ENCODE measurements at regions not wholly inside any gene's neighbourhood (a gene's known extent, or its start where the extent isn't known, plus 50 kb on each side); places are given as distances from the start of the nearest gene placed in this dataset.

- no peaks in the 10 kb centered on the region for H3K9me3 Mint-ChIP-seq
These were observed 516.7 kb downstream of the PLPP3 start for GRCh38 chr1:56062625-56063024.

More at GRCh38 chr1:56062625-56063024, 516.7 kb downstream of the PLPP3 start:
- no peak for TF ChIP-seq CTCF (conservative IDR thresholded peaks at IDR 0.05)
- H4K5ac ChIP-seq (ENCODE audit: insufficient read length, low read depth, low read length), result no peak overlapping the region
- H3K23me2 ChIP-seq (ENCODE audit: insufficient read length, low read depth, low read length, poor library complexity, severe bottlenecking), result no peaks in the 10 kb centered on the region
- H2BK5ac ChIP-seq (ENCODE audit: insufficient read length, low read length), result no peak overlapping the region
- H3K9me3 ChIP-seq (ENCODE audit: control insufficient read depth, low read depth, low read length), result no peaks in the 10 kb centered on the region
- no peak overlapping the region; a peak in 1 of 7 replicates for H3K27ac Mint-ChIP-seq
- no peak overlapping the region for H3K14ac ChIP-seq (ENCODE audit: insufficient read depth, low read length)
- no peak overlapping the region for H3K4me2 ChIP-seq (ENCODE audit: insufficient read depth, insufficient read length, low read length)
- no peak overlapping the region for H3T11ph ChIP-seq (ENCODE audit: low read length)
- peaks cover 2% of the 10 kb centered on the region; the same call in 1 of the 2 replicates for H3K4me1 ChIP-seq (ENCODE audit: insufficient read depth, low read length)
- H3K4me3 Mint-ChIP-seq, result no peak overlapping the region
- H4K20me1 ChIP-seq (ENCODE audit: control insufficient read depth, insufficient read depth, insufficient read length), result no peaks in the 10 kb centered on the region
- H3K23ac ChIP-seq (ENCODE audit: insufficient read length, low read depth, low read length), result no peak overlapping the region
- H3K79me2 ChIP-seq (ENCODE audit: insufficient read depth, low read length), result no peaks in the 10 kb centered on the region
- H3K27me3 ChIP-seq (ENCODE audit: insufficient read depth, low read length), result no peaks in the 10 kb centered on the region
- H4K8ac ChIP-seq (replicated peaks; ENCODE audit: insufficient read length, low read depth, low read length), result no peak overlapping the region
- no peak overlapping the region for H2BK15ac ChIP-seq (ENCODE audit: low read depth, low read length)
- H2BK120ac ChIP-seq (ENCODE audit: low read depth, low read length, poor library complexity, severe bottlenecking), result no peak overlapping the region
- H2BK20ac ChIP-seq (ENCODE audit: low read depth, low read length, poor library complexity, severe bottlenecking), result no peak overlapping the region
- no peaks in the 10 kb centered on the region for H3K27me3 Mint-ChIP-seq (ENCODE audit: low read depth)
- H2BK12ac ChIP-seq (ENCODE audit: insufficient read length, low read depth, low read length), result no peak overlapping the region
- H3K18ac ChIP-seq (ENCODE audit: insufficient read length, low read depth, low read length), result no peak overlapping the region
- no peak overlapping the region for H3K4ac ChIP-seq (ENCODE audit: low read depth, low read length)
- H3K27ac ChIP-seq (ENCODE audit: insufficient read length, low read depth, low read length), result no peak overlapping the region
- no peak for DNase-seq
- H3K56ac ChIP-seq (ENCODE audit: insufficient read length, low read depth, low read length), result no peak overlapping the region
- H3K36me3 Mint-ChIP-seq (ENCODE audit: insufficient read depth in 1 of 3, low read depth in 3 of 3), result no peaks in the 10 kb centered on the region
- no peak overlapping the region for H3K9ac ChIP-seq (ENCODE audit: extremely low read depth, insufficient read length, low read length)
- H4K91ac ChIP-seq (ENCODE audit: insufficient read length, low read depth, low read length), result no peak overlapping the region
- H3K79me1 ChIP-seq (ENCODE audit: insufficient read depth, low read depth, low read length, poor library complexity, severe bottlenecking), result no peaks in the 10 kb centered on the region
- no peak overlapping the region for H2AFZ ChIP-seq (ENCODE audit: low read length)
- WGBS (ENCODE audit: extremely low coverage, insufficient read length, low lambda C conversion rate), result no CpG with 5 or more reads among the region's 4 CpGs
- H3K4me1 Mint-ChIP-seq, result peaks cover 0 to 4% of the 10 kb centered on the region in 2 experiments; a peak in 1 of 4 replicates
- H2AK5ac ChIP-seq (ENCODE audit: insufficient read length, low read length), result no peak overlapping the region

All from H9 (cell line).